CD4-positive, alpha-beta T cell treated with Interferon alpha-2 for 1 hour (primary cell): ENCODE measurements at regions not wholly inside any gene's neighbourhood (a gene's known extent, or its start where the extent isn't known, plus 50 kb on each side); places are given as distances from the start of the nearest gene placed in this dataset.
A peak's percentile ranks its signal among the peaks of the same experiment; 100 is the strongest.
"Not testable (repeated sequence)": the region's sequence is repeated elsewhere in the genome, so short reads cannot be mapped to it uniquely, and the experiment has no call there.

ENCODE experiments used
- DNase-seq, 2 donors: peaks; one replicate each; pipeline ENCODE4 v3.0.0-alpha.2; 2020 to 2022

GRCh38 chr7:41463770-41464470 lies 239.0 kb downstream of the INHBA start:
- no peak for DNase-seq

- peak in 1 of 2 donors; percentile 4 for DNase-seq
Measured at GRCh38 chr7:41459623-41460261, 243.1 kb downstream of the INHBA start.

GRCh38 chr7:41459183-41459582 lies 243.7 kb downstream of the INHBA start:
- DNase-seq = no peak

- no peak for DNase-seq
Measured at GRCh38 chr7:41457832-41458437, 245.0 kb downstream of the INHBA start.

GRCh38 chr7:41451826-41452225 lies 251.1 kb downstream of the INHBA start:
- no peak for DNase-seq

GRCh38 chr7:41449694-41450093 lies 253.2 kb downstream of the INHBA start:
- DNase-seq = no peak

GRCh38 chr7:41449286-41449685 lies 253.6 kb downstream of the INHBA start:
- no peak for DNase-seq

GRCh38 chr7:41448104-41448503 lies 254.8 kb downstream of the INHBA start:
- no peak for DNase-seq

GRCh38 chr7:41447450-41448042 lies 255.3 kb downstream of the INHBA start:
- no peak for DNase-seq

GRCh38 chr7:41446606-41447449 lies 256.1 kb downstream of the INHBA start:
- no peak for DNase-seq

GRCh38 chr7:41445946-41446345 lies 256.9 kb downstream of the INHBA start:
- DNase-seq = no peak

GRCh38 chr7:41445432-41445831 lies 257.5 kb downstream of the INHBA start:
- no peak for DNase-seq

- no peak for DNase-seq
Measured at GRCh38 chr7:41439515-41439879, 263.4 kb downstream of the INHBA start.

- no peak for DNase-seq
Measured at GRCh38 chr7:41438705-41439514, 264.0 kb downstream of the INHBA start.

GRCh38 chr7:41437257-41438196 lies 265.4 kb downstream of the INHBA start:
- DNase-seq = no peak

- no peak for DNase-seq
Measured at GRCh38 chr7:41436139-41436538, 266.8 kb downstream of the INHBA start.

- not testable (repeated sequence) for DNase-seq
Measured at GRCh38 chr7:41435020-41435419, 267.9 kb downstream of the INHBA start.

GRCh38 chr7:41431671-41432070 lies 271.2 kb downstream of the INHBA start:
- DNase-seq = no peak

GRCh38 chr7:41428381-41428780 lies 274.5 kb downstream of the INHBA start:
- DNase-seq = no peak

GRCh38 chr7:41425926-41426325 lies 277.0 kb downstream of the INHBA start:
- DNase-seq = no peak

GRCh38 chr7:41421056-41421455 lies 281.8 kb downstream of the INHBA start:
- DNase-seq = no peak
